Heart left ventricle (tissue), 13 donors: ENCODE measurements at regions not wholly inside any gene's neighbourhood (a gene's known extent, or its start where the extent isn't known, plus 50 kb on each side); places are given as distances from the start of the nearest gene placed in this dataset.

Experiments used
- POLR2A ChIP-seq, 2 donors: fragments of 450-650 bp; IDR thresholded peaks; one replicate each; pipeline ENCODE4 v1.6.1; 2017; ENCODE audit warnings: antibody characterized with exemption in 2 of 2, mild to moderate bottlenecking in 2 of 2, moderate library complexity in 2 of 2
- TF ChIP-seq, protein P1 (sequence below), 12 donors: fragments of 200-600 bp; sonication (generic) in 4 of 12; IDR thresholded peaks; one replicate each; pipeline versions ENCODE4 v1.5.0 to v1.8.0; 2018 to 2022; ENCODE audit warnings: antibody characterized with exemption in 12 of 12, mild to moderate bottlenecking in 5 of 12
- donor health status: ischemic (EF 13 %, LVEDD 7.1; RV severe dilation, severe dysfunction).
- donor health status: DM: no; HTN: yes; CAD: no.
- donor health status: DM: no; HTN: no; CAD: no.
- donor health status: ischemic (EF 25% LVEDD 6.9; RV normal size, moderate dysfunction).
- donor health status: ischemic (EF 25% LVEDD 5.7; RV mildly dilated, moderate dysfunction).
- donor health status: ischemic (EF 35%, LVEDD 5.7; RV mildly dilated, moderate dysfunction).
- donor health status: nonischemic (EF 11% LVEDD 7.7; RV severe dilation, severe dysfunction).
- donor health status: DM: yes; HTN: yes; CAD: no.
- donor health status: PGD.
- donor health status: ischemic (EF 29% LVEDD 5.4; RV normal size, mild dysfunction).
- donor health status: nonischemic (EF 23%, LVEDD 6.1; RV moderate dilation, normal function).

- TF ChIP-seq, protein P1, sequence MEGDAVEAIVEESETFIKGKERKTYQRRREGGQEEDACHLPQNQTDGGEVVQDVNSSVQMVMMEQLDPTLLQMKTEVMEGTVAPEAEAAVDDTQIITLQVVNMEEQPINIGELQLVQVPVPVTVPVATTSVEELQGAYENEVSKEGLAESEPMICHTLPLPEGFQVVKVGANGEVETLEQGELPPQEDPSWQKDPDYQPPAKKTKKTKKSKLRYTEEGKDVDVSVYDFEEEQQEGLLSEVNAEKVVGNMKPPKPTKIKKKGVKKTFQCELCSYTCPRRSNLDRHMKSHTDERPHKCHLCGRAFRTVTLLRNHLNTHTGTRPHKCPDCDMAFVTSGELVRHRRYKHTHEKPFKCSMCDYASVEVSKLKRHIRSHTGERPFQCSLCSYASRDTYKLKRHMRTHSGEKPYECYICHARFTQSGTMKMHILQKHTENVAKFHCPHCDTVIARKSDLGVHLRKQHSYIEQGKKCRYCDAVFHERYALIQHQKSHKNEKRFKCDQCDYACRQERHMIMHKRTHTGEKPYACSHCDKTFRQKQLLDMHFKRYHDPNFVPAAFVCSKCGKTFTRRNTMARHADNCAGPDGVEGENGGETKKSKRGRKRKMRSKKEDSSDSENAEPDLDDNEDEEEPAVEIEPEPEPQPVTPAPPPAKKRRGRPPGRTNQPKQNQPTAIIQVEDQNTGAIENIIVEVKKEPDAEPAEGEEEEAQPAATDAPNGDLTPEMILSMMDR (IDR thresholded peaks at IDR 0.05) = no peak
- TF ChIP-seq POLR2A (IDR thresholded peaks at IDR 0.05) = no peak
These were observed 387.2 kb upstream of the PODXL start for GRCh38 chr7:131943646-131944045.
